KMS-11 (cell line): ENCODE measurements at regions not wholly inside any gene's neighbourhood (a gene's known extent, or its start where the extent isn't known, plus 50 kb on each side); places are given as distances from the start of the nearest gene placed in this dataset.
"Not testable (repeated sequence)": the region's sequence is repeated elsewhere in the genome, so short reads cannot be mapped to it uniquely, and the experiment has no call there.

Experiments used
- H2AFZ ChIP-seq: fragments of 200-600 bp; sonication (generic); 2 replicates; pipeline ENCODE4 v1.6.1; 2016; ENCODE audit warnings: antibody characterized with exemption, mixed run types, low read depth
- H3K27ac ChIP-seq: fragments of 200-600 bp; sonication (generic); 2 replicates; pipeline ENCODE4 v1.6.1; 2016; ENCODE audit warnings: mild to moderate bottlenecking, mixed run types
- H3K27me3 ChIP-seq: fragments of 200-600 bp; sonication (generic); 2 replicates; pipeline ENCODE4 v1.6.1; 2017; ENCODE audit warnings: mild to moderate bottlenecking, low read depth, mixed run types, moderate library complexity; ENCODE audit not compliant: insufficient read depth
- H3K36me3 ChIP-seq: fragments of 200-600 bp; sonication (generic); 2 replicates; pipeline ENCODE4 v1.6.1; 2017; ENCODE audit warnings: mild to moderate bottlenecking, mixed run types; ENCODE audit not compliant: insufficient read depth
- H3K4me1 ChIP-seq: fragments of 200-600 bp; sonication (generic); 2 replicates; pipeline ENCODE4 v1.6.1; 2016; ENCODE audit warnings: mild to moderate bottlenecking, low read depth, mixed run types; ENCODE audit not compliant: poor library complexity, severe bottlenecking
- H3K4me2 ChIP-seq: fragments of 200-600 bp; sonication (generic); 2 replicates; pipeline ENCODE4 v1.7.0; 2016; ENCODE audit warnings: mild to moderate bottlenecking, mixed run types
- H3K4me3 ChIP-seq: fragments of 200-600 bp; sonication (generic); IDR thresholded peaks from 2 replicates; pipeline ENCODE4 v1.6.1; 2017; ENCODE audit warnings: low read depth, low read length, mixed read lengths; ENCODE audit not compliant: insufficient read depth
- H3K79me2 ChIP-seq: fragments of 200-600 bp; sonication (generic); 2 replicates; pipeline ENCODE4 v1.6.1; 2016; ENCODE audit warnings: low read depth, mixed run types; ENCODE audit not compliant: insufficient read depth
- H3K9ac ChIP-seq: fragments of 200-600 bp; sonication (generic); 2 replicates; pipeline ENCODE4 v1.6.1; 2016; ENCODE audit warnings: mild to moderate bottlenecking, mixed run types
- H4K20me1 ChIP-seq: fragments of 200-600 bp; sonication (generic); 2 replicates; pipeline ENCODE4 v1.6.1; 2016; ENCODE audit warnings: mild to moderate bottlenecking, mixed run types; ENCODE audit not compliant: insufficient read depth
- CTCF ChIP-seq: fragments of 200-600 bp; sonication (generic); conservative IDR thresholded peaks from 2 replicates; pipeline ENCODE4 v1.6.1; 2017; ENCODE audit warnings: low read depth, mild to moderate bottlenecking, antibody characterized with exemption, low read length, moderate library complexity, mixed read lengths

GRCh38 chr20:6697228-6697972 lies 70.1 kb upstream of the BMP2 start:
- Histone ChIP-seq H3K4me1 (no peaks in the 10 kb centered on the region), H3K4me2 (no peak overlapping the region), H3K27ac (no peak overlapping the region), H3K36me3 (no peaks in the 10 kb centered on the region), H3K27me3 (no peaks in the 10 kb centered on the region), H3K9ac (no peak overlapping the region), H3K79me2 (no peaks in the 10 kb centered on the region), H3K4me3 (no peak overlapping the region), H4K20me1 (no peaks in the 10 kb centered on the region), H2AFZ (no peak overlapping the region)
- no peak for TF ChIP-seq CTCF

DNA sequence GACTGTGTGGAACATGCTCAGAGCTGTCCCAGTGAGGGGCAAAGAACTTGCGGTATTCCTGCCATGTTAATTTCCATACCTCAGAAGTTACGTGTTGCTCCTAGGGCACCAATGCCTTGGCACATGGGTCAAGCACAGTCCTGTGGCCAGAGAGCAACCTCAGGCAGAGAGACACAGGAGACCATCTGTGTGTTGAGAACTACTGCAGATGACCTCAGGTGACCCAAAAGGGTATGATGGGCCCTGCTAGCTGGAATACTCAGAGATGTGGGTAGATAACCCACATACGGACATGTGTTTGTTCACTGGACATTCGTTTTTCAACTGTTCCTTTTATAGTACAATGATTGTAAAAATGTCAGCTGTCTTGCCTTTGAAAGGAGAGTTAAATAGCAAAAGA lies 71.5 kb upstream of the BMP2 start:
- no peaks in the 10 kb centered on the region for H3K36me3 ChIP-seq
- H3K79me2 ChIP-seq, result no peaks in the 10 kb centered on the region
- H2AFZ ChIP-seq, result no peak overlapping the region
- H3K4me3 ChIP-seq, result no peak overlapping the region
- H3K9ac ChIP-seq, result no peak overlapping the region
- H3K4me2 ChIP-seq, result no peak overlapping the region
- no peak overlapping the region for H3K27ac ChIP-seq
- no peaks in the 10 kb centered on the region for H3K27me3 ChIP-seq
- TF ChIP-seq CTCF, result no peak
- no peaks in the 10 kb centered on the region for H4K20me1 ChIP-seq
- H3K4me1 ChIP-seq, result no peaks in the 10 kb centered on the region

- not testable (repeated sequence) for H3K9ac ChIP-seq, H3K4me2 ChIP-seq
Observed at GRCh38 chr20:6693808-6694198, 73.7 kb upstream of the BMP2 start.

DNA sequence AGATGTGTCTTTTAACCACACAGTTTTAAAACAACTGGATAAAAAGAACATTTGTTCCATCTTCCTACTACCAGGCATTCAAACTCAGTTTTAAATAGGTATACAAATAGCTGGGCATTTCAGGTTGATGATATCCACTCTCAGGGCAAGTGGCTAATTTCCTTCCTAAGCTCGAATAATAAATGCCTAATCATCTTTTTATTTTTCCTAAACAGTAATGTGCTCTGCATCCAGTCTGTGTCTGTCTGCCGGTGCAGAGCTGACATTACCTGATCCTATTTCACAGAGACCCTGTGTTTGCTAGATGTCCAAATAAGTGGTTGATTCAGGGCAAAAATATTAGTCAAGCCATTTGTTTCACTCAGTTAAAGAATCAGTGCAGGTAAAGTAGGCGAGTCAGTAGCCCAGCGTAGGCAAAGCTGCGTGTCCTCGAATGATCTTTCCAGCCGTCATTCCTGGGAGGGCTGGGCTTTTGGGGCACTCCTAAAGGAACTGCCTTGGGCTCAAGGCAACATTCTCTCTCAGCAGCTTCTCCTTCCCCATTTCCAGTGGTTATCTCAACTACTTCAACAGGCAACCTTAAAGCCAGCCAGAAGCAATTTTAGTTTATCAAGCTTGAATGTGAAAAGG lies 74.2 kb upstream of the BMP2 start:
- Histone ChIP-seq H2AFZ (no peak overlapping the region), H3K36me3 (no peaks in the 10 kb centered on the region), H3K79me2 (no peaks in the 10 kb centered on the region), H3K4me1 (no peaks in the 10 kb centered on the region), H3K27me3 (no peaks in the 10 kb centered on the region), H3K27ac (no peak overlapping the region), H3K4me3 (no peak overlapping the region), H3K9ac (no peak overlapping the region), H4K20me1 (no peaks in the 10 kb centered on the region), H3K4me2 (no peak overlapping the region)
- no peak for TF ChIP-seq CTCF

More at GRCh38 chr20:6693808-6694198, 73.7 kb upstream of the BMP2 start:
- not testable (repeated sequence) for H3K4me1 ChIP-seq, H3K27ac ChIP-seq, H2AFZ ChIP-seq, H3K79me2 ChIP-seq, H4K20me1 ChIP-seq, H3K4me3 ChIP-seq, H3K36me3 ChIP-seq, H3K27me3 ChIP-seq

- H3K27me3 ChIP-seq, result no peaks in the 10 kb centered on the region
- H3K4me3 ChIP-seq, result no peak overlapping the region
- no peak overlapping the region for H2AFZ ChIP-seq
Observed at GRCh38 chr20:6692566-6693173, 74.8 kb upstream of the BMP2 start.

More at GRCh38 chr20:6692566-6693173, 74.8 kb upstream of the BMP2 start:
- Histone ChIP-seq H3K9ac (no peak overlapping the region), H3K79me2 (no peaks in the 10 kb centered on the region), H3K36me3 (no peaks in the 10 kb centered on the region), H3K27ac (no peak overlapping the region), H3K4me1 (no peaks in the 10 kb centered on the region), H3K4me2 (no peak overlapping the region), H4K20me1 (no peaks in the 10 kb centered on the region)
- no peak for TF ChIP-seq CTCF
